Activated T-helper 2 cell treated with anti-CD3 and anti-CD28 coated beads, Interferon-gamma antibody, Interleukin-2, Interleukin-4, amounts not matched to agents 10 μg/mL and 5 μg/mL and 100 μg/mL, durations not matched to agents 14 hours and 24 hours and 36 hours (primary cell): ENCODE measurements at regions not wholly inside any gene's neighbourhood (a gene's known extent, or its start where the extent isn't known, plus 50 kb on each side); places are given as distances from the start of the nearest gene placed in this dataset.

Experiments used
- DNase-seq: peaks from one replicate; pipeline ENCODE4 v3.0.0; 2021; ENCODE audit warnings: low spot score
- H3K27ac Mint-ChIP-seq: one replicate; pipeline ENCODE4 v1.8.0; 2021; ENCODE audit warnings: mixed read lengths
- H3K27me3 Mint-ChIP-seq: one replicate; pipeline ENCODE4 v1.8.0; 2021; ENCODE audit warnings: low read depth, mixed read lengths
- H3K36me3 Mint-ChIP-seq: one replicate; pipeline ENCODE4 v1.8.0; 2021; ENCODE audit warnings: low read depth, mixed read lengths
- H3K4me1 Mint-ChIP-seq: one replicate; pipeline ENCODE4 v1.8.0; 2021; ENCODE audit warnings: low read depth, mixed read lengths
- H3K4me3 Mint-ChIP-seq: one replicate; pipeline ENCODE4 v1.8.0; 2021; ENCODE audit warnings: low read depth, mild to moderate bottlenecking, moderate library complexity, mixed read lengths
- H3K9me3 Mint-ChIP-seq: one replicate; pipeline ENCODE4 v1.8.0; 2021; ENCODE audit warnings: mixed read lengths
- intact Hi-C: fragments of 100-400 bp; cut with micrococcal nuclease; formaldehyde crosslinking; loops from one replicate; pipeline ENCODE4 v1.15.1; 2023

DNA sequence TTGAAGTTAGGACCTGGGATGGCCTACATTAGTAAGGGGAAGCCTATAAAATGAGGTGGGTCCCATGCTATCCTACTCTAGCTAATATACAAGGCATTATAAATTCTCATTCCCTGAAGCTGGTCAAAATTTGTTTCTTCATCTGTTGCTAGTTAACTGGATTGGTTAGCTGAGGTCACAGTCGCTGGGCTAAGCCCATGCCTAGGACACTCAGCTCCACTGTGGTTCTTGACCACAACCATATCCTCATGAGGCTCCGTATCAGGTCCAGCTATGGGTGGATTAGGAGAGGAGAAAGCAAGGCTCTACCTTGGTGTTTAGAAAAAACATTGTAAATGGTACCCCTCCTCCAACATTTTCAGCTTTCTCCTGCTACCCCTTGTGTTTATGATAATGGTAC lies 52.8 kb upstream of the RAI14 start:
- intact Hi-C loops: no loop called here
- H3K27me3 Mint-ChIP-seq: no peaks in the 10 kb centered on the region
- peaks cover 2% of the 10 kb centered on the region for H3K4me1 Mint-ChIP-seq
- H3K36me3 Mint-ChIP-seq: no peaks in the 10 kb centered on the region
- no peaks in the 10 kb centered on the region for H3K9me3 Mint-ChIP-seq
- DNase-seq: no peak
- no peak overlapping the region for H3K27ac Mint-ChIP-seq
- H3K4me3 Mint-ChIP-seq: no peak overlapping the region

GRCh38 chr5:34604119-34604675 lies 51.9 kb upstream of the RAI14 start:
- Mint-ChIP-seq H3K36me3 (no peaks in the 10 kb centered on the region), H3K27ac (no peak overlapping the region), H3K4me3 (no peak overlapping the region), H3K9me3 (no peaks in the 10 kb centered on the region), H3K4me1 (no peaks in the 10 kb centered on the region), H3K27me3 (no peaks in the 10 kb centered on the region)
- intact Hi-C loops: no loop called here
- DNase-seq: no peak

GRCh38 chr5:34606101-34606500 lies 50.0 kb upstream of the RAI14 start:
- intact Hi-C loops: no loop called here
- Mint-ChIP-seq H3K36me3 (no peaks in the 10 kb centered on the region), H3K27me3 (no peaks in the 10 kb centered on the region), H3K9me3 (no peaks in the 10 kb centered on the region), H3K27ac (no peak overlapping the region), H3K4me1 (no peaks in the 10 kb centered on the region), H3K4me3 (no peak overlapping the region)
- DNase-seq: no peak
